GM23248 (cell line): ENCODE measurements at regions not wholly inside any gene's neighbourhood (a gene's known extent, or its start where the extent isn't known, plus 50 kb on each side); places are given as distances from the start of the nearest gene placed in this dataset.

Source experiments
- EZH2 ChIP-seq: fragments of 200-600 bp; sonication (generic); IDR thresholded peaks from 2 replicates; pipeline ENCODE4 v1.6.1; 2018; ENCODE audit warnings: antibody characterized with exemption, mild to moderate bottlenecking; ENCODE audit not compliant: insufficient read depth, poor library complexity, severe bottlenecking
- EZH2phosphoT487 ChIP-seq: fragments of 200-600 bp; sonication (generic); IDR thresholded peaks from 2 replicates; pipeline ENCODE4 v1.6.1; 2018; ENCODE audit warnings: antibody characterized with exemption, moderate library complexity, mild to moderate bottlenecking, low read depth; ENCODE audit not compliant: insufficient read depth

DNA sequence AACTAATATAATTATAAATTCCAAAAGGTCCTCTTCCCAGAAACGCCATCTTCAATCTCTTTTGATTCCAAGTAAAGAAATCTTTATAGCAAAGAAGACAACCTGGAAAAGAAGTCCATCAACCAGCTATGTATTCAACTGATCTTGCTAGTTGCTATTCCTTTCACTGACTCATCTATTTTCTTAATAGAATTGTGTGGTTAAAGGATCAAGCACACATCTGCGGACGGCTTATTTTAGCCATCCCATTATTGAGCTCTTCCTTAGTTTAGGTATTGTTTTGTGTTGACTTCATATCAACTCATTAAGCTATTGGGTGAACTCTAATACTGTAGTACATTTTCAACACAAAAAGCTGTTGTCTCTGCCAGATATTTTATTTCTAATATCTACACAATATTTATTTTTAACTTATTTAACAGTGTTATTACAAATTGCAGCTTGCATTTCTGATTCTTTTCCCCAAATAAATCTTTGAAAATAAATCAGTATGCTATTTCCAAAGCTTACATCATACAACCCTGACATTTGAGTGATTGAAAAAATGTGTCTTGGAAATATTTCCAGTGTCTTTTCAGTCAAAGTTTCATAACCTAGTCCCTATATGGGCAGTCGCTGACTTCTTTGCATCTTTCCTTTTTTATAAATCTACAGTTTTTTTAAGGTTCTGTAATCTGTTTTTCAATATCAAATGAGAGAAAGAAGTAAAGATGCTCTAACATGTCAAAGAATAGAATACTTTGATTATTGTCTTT lies 158.8 kb upstream of the SPRY2 start:
- TF ChIP-seq EZH2 = no peak
- TF ChIP-seq EZH2phosphoT487 = no peak
